VCaP (cell line): ENCODE measurements at regions not wholly inside any gene's neighbourhood (a gene's known extent, or its start where the extent isn't known, plus 50 kb on each side); places are given as distances from the start of the nearest gene placed in this dataset.

ENCODE experiments used
- H3K27ac ChIP-seq: fragments of 450-650 bp; 2 replicates; pipeline ENCODE4 v1.5.1; 2017
- TF ChIP-seq, protein P1 (sequence below): fragments of 450-650 bp; conservative IDR thresholded peaks from 2 replicates; pipeline ENCODE4 v1.5.1; 2017; ENCODE audit warnings: mild to moderate bottlenecking, moderate library complexity

DNA sequence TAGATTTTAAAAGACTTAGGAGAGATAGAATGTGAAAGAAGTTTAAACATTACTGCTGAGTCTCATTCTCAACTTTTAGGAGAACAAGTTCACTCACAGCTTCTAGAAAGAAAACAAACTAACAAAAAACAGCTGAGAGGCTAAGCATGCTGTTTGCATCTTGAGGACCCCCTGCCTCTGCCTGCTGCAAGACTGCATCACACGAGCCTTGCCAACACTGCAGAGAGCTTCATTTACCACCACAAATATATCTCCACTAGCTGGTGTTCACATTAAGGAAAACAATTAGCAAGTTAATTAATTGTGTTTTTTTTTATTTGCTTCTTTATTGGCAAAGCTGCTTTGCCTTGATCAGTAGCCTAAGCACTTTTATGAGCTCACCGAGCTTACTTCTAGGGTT, 336.6 kb upstream of the KIAA1217 start:
- TF ChIP-seq, protein P1, sequence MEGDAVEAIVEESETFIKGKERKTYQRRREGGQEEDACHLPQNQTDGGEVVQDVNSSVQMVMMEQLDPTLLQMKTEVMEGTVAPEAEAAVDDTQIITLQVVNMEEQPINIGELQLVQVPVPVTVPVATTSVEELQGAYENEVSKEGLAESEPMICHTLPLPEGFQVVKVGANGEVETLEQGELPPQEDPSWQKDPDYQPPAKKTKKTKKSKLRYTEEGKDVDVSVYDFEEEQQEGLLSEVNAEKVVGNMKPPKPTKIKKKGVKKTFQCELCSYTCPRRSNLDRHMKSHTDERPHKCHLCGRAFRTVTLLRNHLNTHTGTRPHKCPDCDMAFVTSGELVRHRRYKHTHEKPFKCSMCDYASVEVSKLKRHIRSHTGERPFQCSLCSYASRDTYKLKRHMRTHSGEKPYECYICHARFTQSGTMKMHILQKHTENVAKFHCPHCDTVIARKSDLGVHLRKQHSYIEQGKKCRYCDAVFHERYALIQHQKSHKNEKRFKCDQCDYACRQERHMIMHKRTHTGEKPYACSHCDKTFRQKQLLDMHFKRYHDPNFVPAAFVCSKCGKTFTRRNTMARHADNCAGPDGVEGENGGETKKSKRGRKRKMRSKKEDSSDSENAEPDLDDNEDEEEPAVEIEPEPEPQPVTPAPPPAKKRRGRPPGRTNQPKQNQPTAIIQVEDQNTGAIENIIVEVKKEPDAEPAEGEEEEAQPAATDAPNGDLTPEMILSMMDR: no peak

DNA sequence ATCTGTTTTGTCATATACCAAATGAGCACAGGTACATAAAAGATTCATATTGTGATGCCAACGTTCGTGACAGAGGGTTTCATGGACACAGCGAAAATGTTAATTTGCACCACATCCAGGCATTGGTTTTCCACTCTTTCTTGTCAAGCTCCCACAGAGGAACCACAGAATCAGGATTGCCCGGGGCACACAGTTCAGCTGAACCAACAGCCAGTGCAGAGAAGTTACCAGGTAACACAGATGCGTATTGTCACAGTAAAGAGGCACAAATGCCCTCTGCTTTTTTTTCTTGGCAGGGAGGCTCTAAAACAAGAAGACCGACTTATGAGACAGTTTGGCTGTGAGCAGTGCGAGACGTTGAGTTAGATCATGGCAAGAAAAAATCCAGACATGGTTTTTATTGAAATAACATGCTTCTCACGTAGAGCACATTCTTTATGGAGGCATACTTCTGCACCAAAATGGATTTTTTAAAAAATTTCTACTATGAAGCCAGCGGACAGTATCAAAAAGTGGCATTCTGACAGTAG, 331.1 kb upstream of the KIAA1217 start:
- no peak overlapping the region for H3K27ac ChIP-seq
- TF ChIP-seq, protein P1: no peak

More for the DNA sequence above, 336.6 kb upstream of the KIAA1217 start:
- H3K27ac ChIP-seq: peak overlapping the region; percentile 95

DNA sequence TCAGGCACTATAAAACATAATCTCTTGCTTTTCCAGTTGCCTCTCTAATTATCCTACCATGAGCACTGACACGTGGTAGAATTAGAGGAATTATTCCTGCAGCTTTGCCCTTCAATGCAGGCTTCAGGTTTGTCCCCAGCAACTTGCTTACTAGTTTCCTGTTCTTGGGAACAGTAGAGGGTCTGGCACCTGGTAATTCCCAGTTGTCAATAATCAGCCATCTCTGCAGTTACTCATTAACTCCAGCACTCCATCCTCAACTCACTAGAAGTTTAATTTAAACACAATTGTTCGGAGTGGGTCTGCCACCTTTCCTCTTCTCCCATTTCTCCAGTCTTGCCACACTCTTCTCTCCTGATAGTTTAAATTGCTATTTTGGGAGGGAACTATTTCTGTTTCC, 324.3 kb upstream of the KIAA1217 start:
- TF ChIP-seq, protein P1: no peak
- H3K27ac ChIP-seq: peak overlapping the region; percentile 81

DNA sequence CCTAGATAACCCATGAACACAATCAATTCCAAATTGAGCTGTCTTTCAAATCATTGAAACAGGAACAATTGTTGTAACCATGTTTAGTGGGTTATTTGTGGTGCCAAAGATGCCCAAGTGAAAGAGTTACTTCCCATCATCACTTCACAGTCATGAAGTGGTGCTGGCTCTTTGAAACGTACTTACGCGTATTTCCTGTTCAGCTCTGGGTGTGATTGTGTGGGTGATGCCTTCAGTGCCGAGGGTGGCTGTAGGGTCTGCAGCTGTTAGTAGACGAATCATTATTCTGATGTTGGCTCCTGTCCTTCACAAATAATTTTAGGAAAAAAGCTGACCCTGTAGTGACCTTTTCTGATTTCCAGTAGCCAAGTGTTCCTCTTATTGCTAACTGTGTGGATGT, 323.1 kb upstream of the KIAA1217 start:
- H3K27ac ChIP-seq: peak overlapping the region; percentile 81
- TF ChIP-seq, protein P1: no peak

DNA sequence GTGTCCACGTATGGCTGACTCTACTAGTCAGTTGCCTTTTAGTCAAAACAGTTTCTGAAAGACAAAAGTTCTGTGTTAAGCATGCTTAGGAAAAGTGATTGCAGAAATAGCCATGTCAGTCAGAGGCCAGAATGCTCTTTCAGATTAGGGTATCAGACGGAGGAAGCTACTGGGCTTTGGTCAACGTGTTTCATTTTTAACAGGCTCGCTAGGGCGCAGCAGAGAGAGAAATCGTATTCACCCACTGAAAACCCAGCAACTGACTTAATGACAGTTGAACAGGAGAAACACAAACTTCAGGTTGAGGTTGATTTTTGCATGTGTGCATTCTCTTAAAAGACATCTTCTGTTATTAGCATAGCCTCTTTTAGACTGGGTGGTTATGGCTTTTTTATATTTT, 322.6 kb upstream of the KIAA1217 start:
- TF ChIP-seq, protein P1: no peak
- peak overlapping the region; percentile 81 for H3K27ac ChIP-seq

DNA sequence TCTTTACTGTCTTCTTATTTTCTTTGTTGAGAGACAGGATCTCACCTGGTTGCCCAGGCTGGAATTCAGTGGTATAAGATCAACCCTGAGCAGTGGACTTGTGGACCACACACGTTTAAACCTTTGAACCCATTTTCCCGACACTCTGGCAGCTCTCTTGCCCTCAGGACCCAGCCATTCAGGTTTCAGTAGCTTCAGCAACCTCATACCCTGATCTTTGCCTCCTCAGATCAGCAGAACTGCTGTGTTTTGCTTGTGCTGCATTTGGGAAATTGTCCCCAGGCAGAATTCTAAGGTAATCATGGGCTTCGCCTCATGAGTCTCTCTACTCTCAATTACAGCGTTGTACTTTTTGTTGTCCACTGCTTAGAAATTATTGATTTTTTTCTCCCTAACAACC, 317.6 kb upstream of the KIAA1217 start:
- H3K27ac ChIP-seq: no peak overlapping the region
- TF ChIP-seq, protein P1: no peak

DNA sequence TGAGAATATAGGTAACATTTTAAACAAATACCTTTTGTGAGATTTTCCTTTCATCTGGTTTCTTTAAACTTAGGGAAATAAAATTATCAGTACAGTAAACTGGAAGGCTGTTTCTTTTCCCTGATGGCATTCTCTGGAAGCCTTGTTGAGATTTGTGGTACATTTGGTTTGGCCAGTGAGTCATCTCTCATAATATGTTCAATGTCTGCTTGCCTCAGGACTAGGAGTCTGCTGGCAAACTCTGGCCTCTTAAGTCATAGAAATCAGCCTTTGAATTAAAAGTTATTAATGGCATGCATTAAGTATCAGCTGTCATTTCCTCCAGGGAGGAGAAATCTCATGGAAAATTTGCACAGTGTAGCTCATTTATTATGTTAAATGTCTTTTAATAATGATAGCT, 316.6 kb upstream of the KIAA1217 start:
- TF ChIP-seq, protein P1: no peak
- no peak overlapping the region for H3K27ac ChIP-seq

DNA sequence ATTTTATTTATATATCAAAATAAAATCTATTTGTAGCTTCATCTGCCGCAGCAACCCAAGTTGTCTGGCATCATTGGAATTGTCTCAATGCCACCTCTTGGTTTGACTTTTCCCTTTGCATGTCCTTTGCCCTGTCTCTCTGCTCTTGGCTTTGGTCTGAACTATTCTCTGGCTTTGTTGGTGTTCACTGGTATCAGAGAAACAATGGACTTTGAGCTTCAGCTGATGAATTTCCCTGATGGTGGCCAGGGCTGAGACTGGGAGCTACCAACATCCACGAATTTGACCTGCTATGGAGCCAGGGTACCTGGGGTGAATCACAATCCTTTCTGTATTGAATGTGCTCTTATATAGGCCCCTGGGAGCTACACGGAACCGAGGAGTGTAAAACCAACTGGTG, 311.7 kb upstream of the KIAA1217 start:
- TF ChIP-seq, protein P1: no peak
- H3K27ac ChIP-seq: no peak overlapping the region
